ENCODE measurements at regions not wholly inside any gene's neighbourhood (a gene's known extent, or its start where the extent isn't known, plus 50 kb on each side); places are given as distances from the start of the nearest gene placed in this dataset.

DNA sequence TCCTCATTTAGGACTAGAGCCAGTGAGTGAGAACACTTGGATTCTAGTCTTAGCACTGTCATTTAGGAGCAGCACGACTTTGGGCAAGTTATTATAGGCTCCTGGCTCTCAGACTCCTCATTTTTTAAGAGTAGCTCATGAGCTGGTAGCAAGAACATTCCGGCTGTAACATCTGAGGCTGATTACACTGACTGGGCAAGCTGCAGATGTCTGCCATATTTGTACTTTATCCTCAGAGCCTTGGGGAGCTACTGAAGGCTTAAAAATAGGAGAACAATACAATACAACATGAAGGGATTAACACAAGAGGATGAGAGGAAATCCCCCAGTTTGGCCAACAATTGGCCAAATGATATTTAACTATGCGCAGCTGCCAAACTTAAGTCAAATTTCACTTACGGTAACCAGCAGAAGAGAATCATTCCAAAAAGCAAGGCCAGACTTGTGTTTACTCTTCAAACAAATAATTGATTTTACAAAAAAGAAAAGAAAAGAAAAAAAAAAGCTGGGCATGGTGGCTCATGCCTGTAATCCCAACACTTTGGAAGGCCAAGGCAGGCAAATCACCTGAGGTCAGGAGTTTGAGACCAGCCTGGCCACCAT is 113.1 kb upstream of the ARHGAP42 start:
- TF ChIP-seq, protein P1, sequence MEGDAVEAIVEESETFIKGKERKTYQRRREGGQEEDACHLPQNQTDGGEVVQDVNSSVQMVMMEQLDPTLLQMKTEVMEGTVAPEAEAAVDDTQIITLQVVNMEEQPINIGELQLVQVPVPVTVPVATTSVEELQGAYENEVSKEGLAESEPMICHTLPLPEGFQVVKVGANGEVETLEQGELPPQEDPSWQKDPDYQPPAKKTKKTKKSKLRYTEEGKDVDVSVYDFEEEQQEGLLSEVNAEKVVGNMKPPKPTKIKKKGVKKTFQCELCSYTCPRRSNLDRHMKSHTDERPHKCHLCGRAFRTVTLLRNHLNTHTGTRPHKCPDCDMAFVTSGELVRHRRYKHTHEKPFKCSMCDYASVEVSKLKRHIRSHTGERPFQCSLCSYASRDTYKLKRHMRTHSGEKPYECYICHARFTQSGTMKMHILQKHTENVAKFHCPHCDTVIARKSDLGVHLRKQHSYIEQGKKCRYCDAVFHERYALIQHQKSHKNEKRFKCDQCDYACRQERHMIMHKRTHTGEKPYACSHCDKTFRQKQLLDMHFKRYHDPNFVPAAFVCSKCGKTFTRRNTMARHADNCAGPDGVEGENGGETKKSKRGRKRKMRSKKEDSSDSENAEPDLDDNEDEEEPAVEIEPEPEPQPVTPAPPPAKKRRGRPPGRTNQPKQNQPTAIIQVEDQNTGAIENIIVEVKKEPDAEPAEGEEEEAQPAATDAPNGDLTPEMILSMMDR (IDR thresholded peaks at IDR 0.05) = no peak
- TF ChIP-seq POLR2AphosphoS5 (IDR thresholded peaks at IDR 0.05) (no peak), POLR2A (IDR thresholded peaks at IDR 0.05) (no peak)

Data from stomach (tissue), 4 donors.